Glutamatergic neuron (in vitro differentiated cells): ENCODE measurements at regions not wholly inside any gene's neighbourhood (a gene's known extent, or its start where the extent isn't known, plus 50 kb on each side); places are given as distances from the start of the nearest gene placed in this dataset.
"Not testable (repeated sequence)": the region's sequence is repeated elsewhere in the genome, so short reads cannot be mapped to it uniquely, and the experiment has no call there.

Experiments used
- DNase-seq: peaks from one replicate; pipeline ENCODE4 v3.0.0; 2022
- H3K27ac Mint-ChIP-seq: one replicate; pipeline ENCODE4 v1.8.0; 2020; ENCODE audit warnings: mild to moderate bottlenecking, mixed read lengths, inconsistent platforms; ENCODE audit not compliant: unreplicated experiment
- H3K27me3 Mint-ChIP-seq: one replicate; pipeline ENCODE4 v1.8.0; 2020; ENCODE audit warnings: mild to moderate bottlenecking, moderate library complexity, mixed read lengths, inconsistent platforms; ENCODE audit not compliant: unreplicated experiment
- H3K36me3 Mint-ChIP-seq: one replicate; pipeline ENCODE4 v1.8.0; 2020; ENCODE audit warnings: mild to moderate bottlenecking, mixed read lengths, inconsistent platforms; ENCODE audit not compliant: unreplicated experiment
- H3K4me1 Mint-ChIP-seq: one replicate; pipeline ENCODE4 v1.8.0; 2020; ENCODE audit warnings: mild to moderate bottlenecking, low read depth, mixed read lengths, inconsistent platforms; ENCODE audit not compliant: unreplicated experiment
- H3K4me3 Mint-ChIP-seq: one replicate; pipeline ENCODE4 v1.8.0; 2020; ENCODE audit warnings: mild to moderate bottlenecking, mixed read lengths, inconsistent platforms; ENCODE audit not compliant: unreplicated experiment
- H3K9me3 Mint-ChIP-seq: one replicate; pipeline ENCODE4 v1.8.0; 2020; ENCODE audit warnings: mild to moderate bottlenecking, moderate library complexity, mixed read lengths, inconsistent platforms; ENCODE audit not compliant: unreplicated experiment
- TF ChIP-seq, protein P1 (sequence below): fragments of 200-600 bp; sonication (generic); IDR thresholded peaks from one replicate; pipeline ENCODE4 v1.5.0; 2021; ENCODE audit not compliant: partially characterized antibody, unreplicated experiment

GRCh38 chr2:58398406-58398805 lies 157.3 kb upstream of the FANCL start:
- H3K9me3 Mint-ChIP-seq: peaks cover 1% of the 10 kb centered on the region
- TF ChIP-seq, protein P1, sequence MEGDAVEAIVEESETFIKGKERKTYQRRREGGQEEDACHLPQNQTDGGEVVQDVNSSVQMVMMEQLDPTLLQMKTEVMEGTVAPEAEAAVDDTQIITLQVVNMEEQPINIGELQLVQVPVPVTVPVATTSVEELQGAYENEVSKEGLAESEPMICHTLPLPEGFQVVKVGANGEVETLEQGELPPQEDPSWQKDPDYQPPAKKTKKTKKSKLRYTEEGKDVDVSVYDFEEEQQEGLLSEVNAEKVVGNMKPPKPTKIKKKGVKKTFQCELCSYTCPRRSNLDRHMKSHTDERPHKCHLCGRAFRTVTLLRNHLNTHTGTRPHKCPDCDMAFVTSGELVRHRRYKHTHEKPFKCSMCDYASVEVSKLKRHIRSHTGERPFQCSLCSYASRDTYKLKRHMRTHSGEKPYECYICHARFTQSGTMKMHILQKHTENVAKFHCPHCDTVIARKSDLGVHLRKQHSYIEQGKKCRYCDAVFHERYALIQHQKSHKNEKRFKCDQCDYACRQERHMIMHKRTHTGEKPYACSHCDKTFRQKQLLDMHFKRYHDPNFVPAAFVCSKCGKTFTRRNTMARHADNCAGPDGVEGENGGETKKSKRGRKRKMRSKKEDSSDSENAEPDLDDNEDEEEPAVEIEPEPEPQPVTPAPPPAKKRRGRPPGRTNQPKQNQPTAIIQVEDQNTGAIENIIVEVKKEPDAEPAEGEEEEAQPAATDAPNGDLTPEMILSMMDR: no peak
- no peak overlapping the region for H3K4me3 Mint-ChIP-seq
- H3K27me3 Mint-ChIP-seq: peaks cover 1% of the 10 kb centered on the region
- no peaks in the 10 kb centered on the region for H3K36me3 Mint-ChIP-seq
- no peak for DNase-seq
- H3K4me1 Mint-ChIP-seq: no peaks in the 10 kb centered on the region
- H3K27ac Mint-ChIP-seq: no peak overlapping the region

GRCh38 chr2:58387701-58388100 lies 146.6 kb upstream of the FANCL start:
- TF ChIP-seq, protein P1: no peak
- no peaks in the 10 kb centered on the region for H3K4me1 Mint-ChIP-seq
- no peak overlapping the region for H3K4me3 Mint-ChIP-seq
- no peaks in the 10 kb centered on the region for H3K9me3 Mint-ChIP-seq
- DNase-seq: no peak
- no peak overlapping the region for H3K27ac Mint-ChIP-seq
- H3K36me3 Mint-ChIP-seq: no peaks in the 10 kb centered on the region
- H3K27me3 Mint-ChIP-seq: no peaks in the 10 kb centered on the region

GRCh38 chr2:58386904-58387303 lies 145.8 kb upstream of the FANCL start:
- H3K36me3 Mint-ChIP-seq, H3K27me3 Mint-ChIP-seq, DNase-seq, H3K4me1 Mint-ChIP-seq, H3K4me3 Mint-ChIP-seq, H3K27ac Mint-ChIP-seq, H3K9me3 Mint-ChIP-seq: not testable (repeated sequence)

GRCh38 chr2:58378152-58378551 lies 137.0 kb upstream of the FANCL start:
- TF ChIP-seq, protein P1: no peak
- DNase-seq: no peak
- no peak overlapping the region for H3K4me3 Mint-ChIP-seq
- H3K36me3 Mint-ChIP-seq: no peaks in the 10 kb centered on the region
- no peaks in the 10 kb centered on the region for H3K9me3 Mint-ChIP-seq
- no peak overlapping the region for H3K27ac Mint-ChIP-seq
- no peaks in the 10 kb centered on the region for H3K27me3 Mint-ChIP-seq
- no peaks in the 10 kb centered on the region for H3K4me1 Mint-ChIP-seq

GRCh38 chr2:58377181-58377580 lies 136.1 kb upstream of the FANCL start:
- Mint-ChIP-seq H3K27me3 (no peaks in the 10 kb centered on the region), H3K36me3 (no peaks in the 10 kb centered on the region), H3K4me1 (no peaks in the 10 kb centered on the region), H3K9me3 (no peaks in the 10 kb centered on the region), H3K4me3 (no peak overlapping the region), H3K27ac (no peak overlapping the region)
- no peak for DNase-seq
- TF ChIP-seq, protein P1: no peak

DNA sequence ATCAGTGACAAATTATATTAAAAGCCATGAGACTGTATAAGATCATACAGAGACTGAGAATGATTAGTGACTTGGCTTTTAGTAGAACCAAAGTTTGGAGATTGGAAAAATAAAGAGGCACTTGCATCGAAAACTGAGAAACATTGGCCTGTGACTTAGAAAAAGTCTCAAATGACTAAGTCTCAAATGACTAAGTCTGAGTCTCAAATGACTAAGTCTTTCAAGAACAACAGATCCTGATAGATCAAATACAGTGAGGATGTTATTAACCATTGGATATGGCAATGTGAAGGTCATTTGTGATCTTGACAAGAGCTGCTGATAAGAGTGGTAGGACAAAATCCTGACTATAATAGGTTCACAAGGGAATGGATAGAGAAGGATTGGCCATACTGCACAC lies 135.5 kb upstream of the FANCL start:
- H3K4me1 Mint-ChIP-seq: no peaks in the 10 kb centered on the region
- H3K36me3 Mint-ChIP-seq: no peaks in the 10 kb centered on the region
- no peak overlapping the region for H3K4me3 Mint-ChIP-seq
- TF ChIP-seq, protein P1: no peak
- H3K27ac Mint-ChIP-seq: no peak overlapping the region
- H3K9me3 Mint-ChIP-seq: no peaks in the 10 kb centered on the region
- no peaks in the 10 kb centered on the region for H3K27me3 Mint-ChIP-seq
- no peak for DNase-seq
